Activated T-helper 2 cell treated with anti-CD3 and anti-CD28 coated beads, Interferon-gamma antibody, Interleukin-2, Interleukin-4, amounts not matched to agents 10 μg/mL and 5 μg/mL and 100 μg/mL, durations not matched to agents 14 hours and 24 hours and 36 hours (primary cell): ENCODE measurements at regions not wholly inside any gene's neighbourhood (a gene's known extent, or its start where the extent isn't known, plus 50 kb on each side); places are given as distances from the start of the nearest gene placed in this dataset.
A peak's percentile ranks its signal among the peaks of the same experiment; 100 is the strongest.
"Not testable (repeated sequence)": the region's sequence is repeated elsewhere in the genome, so short reads cannot be mapped to it uniquely, and the experiment has no call there.

ENCODE experiments used
- DNase-seq: peaks from one replicate; pipeline ENCODE4 v3.0.0; 2021; ENCODE audit warnings: low spot score
- H3K27ac Mint-ChIP-seq: one replicate; pipeline ENCODE4 v1.8.0; 2021; ENCODE audit warnings: mixed read lengths
- H3K27me3 Mint-ChIP-seq: one replicate; pipeline ENCODE4 v1.8.0; 2021; ENCODE audit warnings: low read depth, mixed read lengths
- H3K36me3 Mint-ChIP-seq: one replicate; pipeline ENCODE4 v1.8.0; 2021; ENCODE audit warnings: low read depth, mixed read lengths
- H3K4me1 Mint-ChIP-seq: one replicate; pipeline ENCODE4 v1.8.0; 2021; ENCODE audit warnings: low read depth, mixed read lengths
- H3K4me3 Mint-ChIP-seq: one replicate; pipeline ENCODE4 v1.8.0; 2021; ENCODE audit warnings: low read depth, mild to moderate bottlenecking, moderate library complexity, mixed read lengths
- H3K9me3 Mint-ChIP-seq: one replicate; pipeline ENCODE4 v1.8.0; 2021; ENCODE audit warnings: mixed read lengths
- intact Hi-C: fragments of 100-400 bp; cut with micrococcal nuclease; formaldehyde crosslinking; loops from one replicate; pipeline ENCODE4 v1.15.1; 2023

DNA sequence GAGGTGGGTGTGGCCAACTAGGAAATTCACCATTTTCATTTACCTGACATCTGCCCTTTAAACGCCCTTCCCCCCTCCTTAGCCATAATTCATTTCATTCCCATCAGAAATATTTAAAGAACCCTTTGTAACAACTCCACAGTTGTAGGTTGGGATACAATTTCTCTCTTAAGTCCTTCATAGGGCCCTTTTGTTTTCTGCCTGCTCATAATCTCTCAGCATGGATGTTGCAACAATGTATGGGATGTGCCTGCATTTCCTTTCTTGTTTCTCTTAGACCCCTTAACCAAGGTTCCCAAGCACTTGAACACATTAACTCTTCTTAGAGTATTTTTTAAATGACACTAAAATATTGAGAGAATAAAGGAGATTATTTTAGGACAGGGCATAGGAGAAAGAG, 51.7 kb upstream of the MYO10 start:
- H3K4me3 Mint-ChIP-seq: no peak overlapping the region
- H3K4me1 Mint-ChIP-seq: peaks cover 7% of the 10 kb centered on the region
- no peaks in the 10 kb centered on the region for H3K9me3 Mint-ChIP-seq
- H3K36me3 Mint-ChIP-seq: no peaks in the 10 kb centered on the region
- no peak for DNase-seq
- H3K27ac Mint-ChIP-seq: no peak overlapping the region
- intact Hi-C loops: no loop called here
- H3K27me3 Mint-ChIP-seq: peaks cover 2% of the 10 kb centered on the region

DNA sequence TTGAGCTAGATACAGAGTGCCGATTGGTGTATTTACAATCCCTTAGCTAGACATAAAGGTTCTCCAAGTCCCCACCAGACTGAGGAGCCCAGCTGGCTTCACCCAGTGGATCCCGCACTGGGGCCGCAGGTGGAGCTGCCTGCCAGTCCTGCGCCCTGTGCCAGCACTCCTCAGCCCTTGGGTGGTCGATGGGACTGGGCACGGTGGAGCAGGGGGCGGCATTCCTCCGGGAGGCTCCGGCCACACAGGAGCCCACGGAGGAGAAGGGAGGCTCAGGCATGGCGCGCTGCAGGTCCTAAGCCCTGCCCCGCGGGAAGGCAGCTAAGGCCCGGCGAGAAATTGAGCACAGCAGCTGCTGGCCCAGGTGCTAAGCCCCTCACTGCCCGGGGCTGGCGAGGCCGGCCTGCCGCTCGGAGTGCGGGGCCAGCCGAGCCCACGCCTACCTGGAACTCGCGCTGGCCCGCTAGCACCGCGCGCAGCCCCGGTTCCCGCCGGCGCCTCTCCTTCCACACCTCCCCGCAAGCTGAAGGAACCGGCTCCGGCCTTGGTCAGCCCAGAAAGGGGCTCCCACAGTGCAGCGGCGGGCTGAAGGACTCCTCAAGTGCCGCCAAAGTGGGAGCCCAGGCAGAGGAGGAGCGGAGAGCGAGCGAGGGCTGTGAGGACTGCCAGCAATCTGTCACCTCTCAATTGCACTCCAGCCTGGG, 54.9 kb upstream of the MYO10 start:
- H3K4me1 Mint-ChIP-seq, H3K36me3 Mint-ChIP-seq, H3K4me3 Mint-ChIP-seq, H3K27ac Mint-ChIP-seq, H3K27me3 Mint-ChIP-seq, intact Hi-C loops, DNase-seq, H3K9me3 Mint-ChIP-seq: not testable (repeated sequence)

DNA sequence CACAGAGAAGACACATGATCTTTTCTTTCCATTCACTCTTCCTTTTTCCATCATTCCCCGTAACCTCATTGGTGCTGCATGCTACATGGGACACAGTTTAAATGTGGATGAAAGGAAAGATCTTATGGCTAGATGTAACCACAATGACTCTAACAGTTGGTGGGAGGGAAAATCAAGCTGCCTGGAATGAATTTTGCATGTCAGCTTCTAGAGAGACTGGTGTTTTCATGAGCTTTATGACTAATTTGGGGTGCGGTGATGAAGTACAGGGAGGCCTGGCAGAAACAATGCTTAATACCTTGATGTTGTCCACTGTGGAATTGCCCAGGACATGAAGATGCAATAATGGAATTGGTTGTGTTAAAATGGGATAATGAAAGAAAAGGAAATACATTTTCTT, 55.9 kb upstream of the MYO10 start:
- Mint-ChIP-seq H3K27me3 (peaks cover 7% of the 10 kb centered on the region), H3K36me3 (no peaks in the 10 kb centered on the region), H3K4me3 (no peak overlapping the region)

DNA sequence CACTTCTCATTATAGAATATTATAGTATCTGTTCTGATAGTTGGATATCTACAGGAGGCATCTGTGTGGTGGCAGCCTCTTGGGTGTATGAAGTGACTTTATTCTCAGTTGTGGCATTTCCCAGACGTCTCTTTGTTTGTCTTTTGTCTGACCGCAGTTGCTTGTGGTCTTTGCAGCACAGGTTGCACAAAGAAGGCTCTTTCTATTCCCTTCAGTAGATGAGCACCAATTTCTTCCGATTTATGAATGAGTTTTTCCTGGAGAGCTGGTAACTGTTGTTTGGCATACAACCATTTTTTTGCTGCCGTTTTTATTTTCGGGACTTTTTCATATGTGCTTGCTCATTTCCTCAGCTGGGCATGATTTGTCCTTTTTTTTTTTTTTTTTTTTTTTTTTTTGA, 56.4 kb upstream of the MYO10 start:
- peaks cover 7% of the 10 kb centered on the region for H3K27me3 Mint-ChIP-seq

More for the DNA sequence above, 55.9 kb upstream of the MYO10 start:
- Mint-ChIP-seq H3K9me3 (no peaks in the 10 kb centered on the region), H3K4me1 (peaks cover 7% of the 10 kb centered on the region), H3K27ac (no peak overlapping the region)
- DNase-seq: no peak
- intact Hi-C loops: loop anchor here (2.0 kb wide), 1 partner anchor 55 kb away; the partner anchor contains the start of gene MYO10

DNA sequence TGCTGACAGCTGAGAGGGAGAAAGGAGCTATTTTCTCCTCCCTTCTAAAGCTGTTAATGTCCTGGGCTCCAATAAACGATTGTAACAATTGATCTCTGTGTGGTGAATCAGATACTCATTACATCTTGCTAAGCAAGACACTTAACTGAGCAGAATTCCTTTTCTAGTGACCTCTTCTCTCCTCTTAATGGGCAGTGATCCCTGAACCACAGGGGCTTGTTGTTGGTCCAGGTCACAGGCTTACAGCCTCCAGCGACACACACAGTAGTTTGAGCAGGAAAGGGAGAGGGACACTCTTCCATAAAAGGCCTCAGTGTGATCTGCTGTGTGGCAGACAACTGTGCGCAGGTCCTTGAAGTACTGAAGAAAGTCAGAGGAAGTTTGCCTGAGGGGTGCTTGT, 58.5 kb upstream of the MYO10 start:
- no peak overlapping the region for H3K4me3 Mint-ChIP-seq
- intact Hi-C loops: no loop called here

More for the DNA sequence above, 56.4 kb upstream of the MYO10 start:
- Mint-ChIP-seq H3K27ac (no peak overlapping the region), H3K4me1 (peaks cover 7% of the 10 kb centered on the region), H3K4me3 (no peak overlapping the region), H3K9me3 (no peaks in the 10 kb centered on the region), H3K36me3 (no peaks in the 10 kb centered on the region)
- intact Hi-C loops: loop anchor here (2.0 kb wide), 1 partner anchor 56 kb away; the partner anchor contains the start of gene MYO10
- peak; percentile 8 for DNase-seq

DNA sequence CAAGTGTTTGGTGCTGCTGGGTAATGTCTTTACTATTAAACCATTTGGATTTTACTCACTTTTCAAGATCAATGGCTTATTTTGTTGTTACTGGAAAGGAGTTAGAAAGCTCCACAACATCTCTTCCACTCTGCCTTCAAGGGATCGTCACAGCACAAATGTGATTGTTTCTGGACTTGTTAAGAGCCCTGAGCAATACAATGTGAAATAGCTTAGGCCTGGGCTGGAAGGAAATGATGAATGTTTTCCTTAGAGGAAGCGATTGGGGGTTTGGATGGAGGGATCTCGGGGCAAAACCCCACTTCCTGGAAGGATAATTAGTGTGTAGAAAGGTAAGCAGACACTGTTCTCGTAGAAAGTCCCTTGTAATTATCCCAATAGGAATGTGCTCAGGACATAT, 59.3 kb upstream of the MYO10 start:
- no peak for DNase-seq
- H3K36me3 Mint-ChIP-seq: no peaks in the 10 kb centered on the region
- peaks cover 7% of the 10 kb centered on the region for H3K4me1 Mint-ChIP-seq
- intact Hi-C loops: no loop called here
- peaks cover 7% of the 10 kb centered on the region for H3K27me3 Mint-ChIP-seq
- no peak overlapping the region for H3K27ac Mint-ChIP-seq
- H3K9me3 Mint-ChIP-seq: no peaks in the 10 kb centered on the region
- H3K4me3 Mint-ChIP-seq: no peak overlapping the region

More for the DNA sequence above, 58.5 kb upstream of the MYO10 start:
- Mint-ChIP-seq H3K9me3 (no peaks in the 10 kb centered on the region), H3K4me1 (peaks cover 7% of the 10 kb centered on the region), H3K27ac (no peak overlapping the region), H3K36me3 (no peaks in the 10 kb centered on the region), H3K27me3 (peaks cover 7% of the 10 kb centered on the region)
- no peak for DNase-seq

DNA sequence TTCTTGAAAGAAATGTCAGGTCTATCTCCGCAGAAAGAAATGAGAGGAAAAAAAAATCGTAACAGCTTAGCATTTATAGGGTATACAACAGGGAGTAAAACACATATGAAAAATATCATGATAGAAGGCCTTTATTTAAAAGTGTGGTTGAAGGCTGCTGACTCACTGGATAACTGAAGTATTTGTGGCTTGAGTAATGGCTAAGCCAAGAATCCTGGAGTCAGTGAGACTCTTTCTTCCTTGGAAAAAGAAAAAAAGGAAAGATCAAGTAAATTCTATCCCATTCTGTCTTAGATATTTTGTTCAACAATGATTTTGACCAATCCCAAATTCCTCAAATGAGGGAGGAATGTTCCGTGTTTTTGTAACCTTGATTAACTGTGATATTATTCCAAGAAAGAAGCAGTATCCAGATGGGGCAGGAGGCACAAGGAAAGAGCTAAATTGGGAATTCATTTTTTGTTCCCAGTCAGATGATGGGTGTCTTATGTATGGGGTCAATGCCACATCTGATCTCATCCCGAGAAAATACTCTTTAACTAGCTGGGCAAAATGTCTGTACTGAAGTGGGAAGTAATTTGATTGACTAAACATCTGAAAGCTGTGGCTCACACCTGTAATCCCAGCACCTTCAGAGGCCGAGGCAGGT, 64.3 kb upstream of the MYO10 start:
- Mint-ChIP-seq H3K36me3 (no peaks in the 10 kb centered on the region), H3K4me3 (no peak overlapping the region), H3K27ac (no peak overlapping the region), H3K27me3 (peaks cover under 1% of the 10 kb centered on the region), H3K4me1 (no peaks in the 10 kb centered on the region), H3K9me3 (no peaks in the 10 kb centered on the region)
- DNase-seq: no peak
- intact Hi-C loops: no loop called here

DNA sequence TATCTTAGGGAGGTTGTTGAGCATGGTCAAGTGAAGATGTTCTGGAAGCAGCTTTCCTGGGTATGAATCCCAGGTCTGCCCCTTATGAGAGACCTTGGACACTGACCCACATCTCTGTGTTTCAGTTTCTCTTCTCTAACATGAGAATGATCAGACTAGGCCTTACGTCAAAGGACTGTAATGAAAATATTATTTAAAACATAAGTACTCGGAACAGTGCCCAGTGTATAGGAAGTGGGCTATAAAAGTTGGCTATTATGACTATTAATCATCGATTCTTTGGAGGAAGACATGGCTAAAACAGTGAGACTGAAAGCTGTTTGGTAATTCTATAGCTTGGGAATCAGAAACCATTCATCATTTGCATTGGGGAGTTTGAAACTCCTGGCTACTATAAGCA, 65.3 kb upstream of the MYO10 start:
- DNase-seq: no peak

DNA sequence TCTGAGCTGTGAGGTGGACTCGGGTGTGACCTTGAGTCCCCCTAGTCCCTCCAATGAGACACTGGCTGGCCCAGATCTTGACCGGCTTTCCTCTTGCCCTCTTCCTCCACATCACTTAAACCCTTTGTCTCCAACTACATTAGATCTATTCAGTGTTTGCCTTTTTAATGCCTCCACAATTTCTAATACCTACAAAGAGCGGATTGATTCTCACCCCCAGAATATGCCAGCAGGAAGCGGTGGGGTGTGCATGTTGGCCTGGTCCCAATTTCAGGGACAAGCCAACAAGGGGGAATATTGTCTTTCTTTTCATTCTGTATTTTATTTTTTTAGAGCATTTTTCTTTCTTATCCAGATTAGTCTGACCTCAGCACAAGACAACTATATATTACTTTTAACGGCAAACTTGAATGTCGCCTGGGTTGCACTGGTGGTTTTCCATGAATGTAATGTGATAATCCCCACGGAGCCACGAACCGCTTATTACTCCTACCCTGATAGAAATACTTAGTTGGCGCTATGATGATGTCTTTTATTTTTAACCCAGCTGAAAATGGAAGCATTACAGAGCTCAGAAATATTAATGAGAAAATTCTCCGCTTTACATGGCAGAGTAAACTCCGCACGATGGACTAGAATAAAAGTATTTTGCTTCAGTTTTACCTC, 68.5 kb upstream of the MYO10 start:
- H3K27me3 Mint-ChIP-seq: no peaks in the 10 kb centered on the region
- DNase-seq: no peak
- no peaks in the 10 kb centered on the region for H3K9me3 Mint-ChIP-seq
- H3K27ac Mint-ChIP-seq: no peak overlapping the region
- intact Hi-C loops: no loop called here
- no peaks in the 10 kb centered on the region for H3K36me3 Mint-ChIP-seq
- no peak overlapping the region for H3K4me3 Mint-ChIP-seq
- H3K4me1 Mint-ChIP-seq: no peaks in the 10 kb centered on the region

More for the DNA sequence above, 65.3 kb upstream of the MYO10 start:
- Mint-ChIP-seq H3K36me3 (no peaks in the 10 kb centered on the region), H3K27me3 (no peaks in the 10 kb centered on the region), H3K27ac (no peak overlapping the region), H3K9me3 (no peaks in the 10 kb centered on the region), H3K4me3 (no peak overlapping the region), H3K4me1 (no peaks in the 10 kb centered on the region)
- intact Hi-C loops: no loop called here

DNA sequence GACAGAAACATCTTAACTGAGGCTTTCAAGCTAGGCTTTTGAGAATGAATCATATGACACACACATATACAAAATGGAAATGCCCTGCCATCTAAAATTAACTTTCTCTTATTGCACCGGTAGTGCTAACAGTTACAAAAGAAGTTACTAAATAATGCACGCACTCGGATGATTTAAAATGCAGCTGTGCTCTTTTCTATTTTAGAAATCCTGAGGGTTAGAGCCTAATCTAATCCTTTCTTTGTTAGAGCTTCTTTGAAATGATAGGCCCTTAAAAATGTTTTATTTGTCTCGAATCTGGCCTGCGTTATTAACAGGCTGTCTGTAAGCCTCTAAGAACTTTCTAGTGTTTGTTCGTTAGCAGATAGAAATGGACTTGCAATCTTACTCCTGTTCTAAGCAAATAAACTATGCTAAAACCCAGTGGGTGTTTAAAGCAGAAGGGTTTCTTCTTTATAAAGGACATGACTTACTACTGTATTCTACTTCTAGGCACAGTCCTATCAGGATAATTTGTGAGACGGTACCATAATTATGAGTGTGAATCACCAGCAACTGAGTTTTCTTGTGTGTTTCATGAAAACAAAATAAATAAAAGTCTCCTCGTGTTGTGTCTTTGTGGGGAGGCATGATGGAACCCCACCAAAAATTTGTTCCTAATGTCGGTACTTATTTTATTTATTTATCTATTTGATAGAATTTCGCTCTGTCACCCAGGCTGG, 69.2 kb upstream of the MYO10 start:
- Mint-ChIP-seq H3K27me3 (no peaks in the 10 kb centered on the region), H3K4me3 (no peak overlapping the region), H3K9me3 (no peaks in the 10 kb centered on the region), H3K4me1 (no peaks in the 10 kb centered on the region), H3K36me3 (no peaks in the 10 kb centered on the region), H3K27ac (no peak overlapping the region)
- intact Hi-C loops: no loop called here
- no peak for DNase-seq

DNA sequence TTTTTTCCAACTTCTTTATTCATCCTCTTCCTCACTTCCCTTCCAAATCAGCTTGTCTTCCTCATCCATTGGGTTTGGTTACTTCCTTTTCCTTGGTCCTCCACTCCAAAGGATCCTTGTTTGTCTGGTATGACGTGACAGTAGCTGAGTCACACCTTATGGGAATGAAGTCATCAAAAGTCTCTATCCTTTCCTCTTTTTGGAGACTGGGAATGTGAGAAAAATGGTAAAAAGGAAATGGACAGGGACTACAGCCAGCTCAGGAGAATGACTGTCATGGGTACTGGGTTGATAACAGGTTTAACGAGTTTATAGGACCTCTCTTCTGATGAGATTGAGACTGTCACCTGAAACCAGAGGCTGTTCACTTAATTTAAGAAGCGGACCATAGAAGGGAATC, 76.2 kb upstream of the MYO10 start:
- DNase-seq: no peak
- Mint-ChIP-seq H3K9me3 (no peaks in the 10 kb centered on the region), H3K27me3 (no peaks in the 10 kb centered on the region), H3K4me3 (no peak overlapping the region), H3K27ac (no peak overlapping the region), H3K36me3 (no peaks in the 10 kb centered on the region), H3K4me1 (no peaks in the 10 kb centered on the region)
- intact Hi-C loops: no loop called here

DNA sequence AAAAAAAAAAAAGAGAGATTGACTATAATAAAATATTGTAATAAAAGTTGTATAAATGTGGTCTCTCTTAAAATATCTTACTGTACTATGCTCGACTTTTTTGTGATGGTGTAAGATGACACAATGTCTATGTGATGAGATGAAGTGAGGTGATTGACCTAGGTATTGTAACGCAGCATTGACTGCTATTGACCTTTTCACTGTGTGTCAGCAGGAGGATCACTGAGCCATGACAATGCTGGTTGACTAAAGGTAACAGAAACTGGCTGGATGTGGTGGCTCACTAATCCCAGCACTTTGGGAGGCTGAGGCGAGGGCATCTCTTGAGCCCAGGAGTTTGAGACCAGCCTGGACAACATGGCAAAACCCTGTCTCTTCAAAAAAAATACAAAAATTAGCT, 78.6 kb upstream of the MYO10 start:
- Mint-ChIP-seq H3K27ac (no peak overlapping the region), H3K4me3 (no peak overlapping the region), H3K4me1 (no peaks in the 10 kb centered on the region), H3K9me3 (no peaks in the 10 kb centered on the region), H3K27me3 (no peaks in the 10 kb centered on the region), H3K36me3 (no peaks in the 10 kb centered on the region)
- intact Hi-C loops: no loop called here
- no peak for DNase-seq

DNA sequence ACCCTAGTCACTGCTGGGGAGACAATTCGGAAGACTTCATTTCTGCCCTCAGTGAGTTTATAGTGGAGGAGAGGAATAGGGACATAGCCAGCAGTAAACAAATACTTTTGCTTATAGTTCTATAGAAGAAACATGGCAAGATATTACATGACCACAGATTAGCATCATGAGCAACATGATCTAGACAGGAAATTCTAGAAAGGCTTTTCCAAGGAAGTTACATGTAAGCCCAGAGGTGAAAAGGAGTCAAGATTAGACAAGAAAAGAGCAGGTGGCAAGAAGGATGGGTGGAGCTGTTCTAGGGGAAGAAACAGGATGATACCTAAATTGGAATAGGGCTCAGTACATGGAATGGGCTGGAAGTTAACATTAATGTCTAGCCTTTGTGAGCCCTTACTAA, 82.8 kb upstream of the MYO10 start:
- intact Hi-C loops: no loop called here
- H3K27me3 Mint-ChIP-seq: no peaks in the 10 kb centered on the region
- H3K4me1 Mint-ChIP-seq: no peaks in the 10 kb centered on the region
- H3K4me3 Mint-ChIP-seq: no peak overlapping the region
- no peak overlapping the region for H3K27ac Mint-ChIP-seq
- DNase-seq: no peak
- H3K9me3 Mint-ChIP-seq: no peaks in the 10 kb centered on the region
- no peaks in the 10 kb centered on the region for H3K36me3 Mint-ChIP-seq
